KMS-11 (cell line): ENCODE measurements at regions not wholly inside any gene's neighbourhood (a gene's known extent, or its start where the extent isn't known, plus 50 kb on each side); places are given as distances from the start of the nearest gene placed in this dataset.

ENCODE experiments used
- H2AFZ ChIP-seq: fragments of 200-600 bp; sonication (generic); 2 replicates; pipeline ENCODE4 v1.6.1; 2016; ENCODE audit warnings: antibody characterized with exemption, mixed run types, low read depth
- H3K27ac ChIP-seq: fragments of 200-600 bp; sonication (generic); 2 replicates; pipeline ENCODE4 v1.6.1; 2016; ENCODE audit warnings: mild to moderate bottlenecking, mixed run types
- H3K27me3 ChIP-seq: fragments of 200-600 bp; sonication (generic); 2 replicates; pipeline ENCODE4 v1.6.1; 2017; ENCODE audit warnings: mild to moderate bottlenecking, low read depth, mixed run types, moderate library complexity; ENCODE audit not compliant: insufficient read depth
- H3K36me3 ChIP-seq: fragments of 200-600 bp; sonication (generic); 2 replicates; pipeline ENCODE4 v1.6.1; 2017; ENCODE audit warnings: mild to moderate bottlenecking, mixed run types; ENCODE audit not compliant: insufficient read depth
- H3K4me1 ChIP-seq: fragments of 200-600 bp; sonication (generic); 2 replicates; pipeline ENCODE4 v1.6.1; 2016; ENCODE audit warnings: mild to moderate bottlenecking, low read depth, mixed run types; ENCODE audit not compliant: poor library complexity, severe bottlenecking
- H3K4me2 ChIP-seq: fragments of 200-600 bp; sonication (generic); 2 replicates; pipeline ENCODE4 v1.7.0; 2016; ENCODE audit warnings: mild to moderate bottlenecking, mixed run types
- H3K4me3 ChIP-seq: fragments of 200-600 bp; sonication (generic); IDR thresholded peaks from 2 replicates; pipeline ENCODE4 v1.6.1; 2017; ENCODE audit warnings: low read depth, low read length, mixed read lengths; ENCODE audit not compliant: insufficient read depth
- H3K79me2 ChIP-seq: fragments of 200-600 bp; sonication (generic); 2 replicates; pipeline ENCODE4 v1.6.1; 2016; ENCODE audit warnings: low read depth, mixed run types; ENCODE audit not compliant: insufficient read depth
- H3K9ac ChIP-seq: fragments of 200-600 bp; sonication (generic); 2 replicates; pipeline ENCODE4 v1.6.1; 2016; ENCODE audit warnings: mild to moderate bottlenecking, mixed run types
- H4K20me1 ChIP-seq: fragments of 200-600 bp; sonication (generic); 2 replicates; pipeline ENCODE4 v1.6.1; 2016; ENCODE audit warnings: mild to moderate bottlenecking, mixed run types; ENCODE audit not compliant: insufficient read depth
- CTCF ChIP-seq: fragments of 200-600 bp; sonication (generic); conservative IDR thresholded peaks from 2 replicates; pipeline ENCODE4 v1.6.1; 2017; ENCODE audit warnings: low read depth, mild to moderate bottlenecking, antibody characterized with exemption, low read length, moderate library complexity, mixed read lengths

- H4K20me1 ChIP-seq = no peaks in the 10 kb centered on the region
- H3K79me2 ChIP-seq = no peaks in the 10 kb centered on the region; the same call in 1 of the 2 replicates
- no peaks in the 10 kb centered on the region for H3K36me3 ChIP-seq
- H2AFZ ChIP-seq = no peak overlapping the region
- no peak overlapping the region for H3K27ac ChIP-seq
- H3K4me1 ChIP-seq = no peaks in the 10 kb centered on the region
- no peak overlapping the region for H3K4me3 ChIP-seq
- H3K27me3 ChIP-seq = no peaks in the 10 kb centered on the region
- no peak overlapping the region for H3K4me2 ChIP-seq
- TF ChIP-seq CTCF = no peak
- H3K9ac ChIP-seq = no peak overlapping the region
These were observed 762.6 kb downstream of the BRINP1 start for GRCh38 chr9:118606668-118607067.

- no peaks in the 10 kb centered on the region; the same call in 1 of the 2 replicates for H3K79me2 ChIP-seq
These were observed 759.7 kb downstream of the BRINP1 start for GRCh38 chr9:118609355-118610044.

GRCh38 chr9:118612201-118612600 lies 757.0 kb downstream of the BRINP1 start:
- H4K20me1 ChIP-seq = no peaks in the 10 kb centered on the region
- H3K4me1 ChIP-seq = no peaks in the 10 kb centered on the region
- no peak overlapping the region for H2AFZ ChIP-seq
- H3K4me3 ChIP-seq = no peak overlapping the region
- H3K4me2 ChIP-seq = no peak overlapping the region
- no peaks in the 10 kb centered on the region for H3K79me2 ChIP-seq
- H3K27ac ChIP-seq = no peak overlapping the region
- H3K27me3 ChIP-seq = no peaks in the 10 kb centered on the region
- no peaks in the 10 kb centered on the region for H3K36me3 ChIP-seq
- TF ChIP-seq CTCF = no peak
- H3K9ac ChIP-seq = no peak overlapping the region

More at GRCh38 chr9:118609355-118610044, 759.7 kb downstream of the BRINP1 start:
- no peak overlapping the region for H3K27ac ChIP-seq
- no peak overlapping the region for H3K4me2 ChIP-seq
- no peaks in the 10 kb centered on the region for H3K4me1 ChIP-seq
- no peak overlapping the region for H3K4me3 ChIP-seq
- no peaks in the 10 kb centered on the region for H3K36me3 ChIP-seq
- H3K27me3 ChIP-seq = no peaks in the 10 kb centered on the region
- no peak overlapping the region for H3K9ac ChIP-seq
- no peak for TF ChIP-seq CTCF
- no peak overlapping the region; the same call in 1 of the 2 replicates for H2AFZ ChIP-seq
- H4K20me1 ChIP-seq = no peaks in the 10 kb centered on the region

GRCh38 chr9:118613996-118614395 lies 755.2 kb downstream of the BRINP1 start:
- Histone ChIP-seq H3K36me3 (no peaks in the 10 kb centered on the region), H3K4me3 (no peak overlapping the region), H2AFZ (no peak overlapping the region), H3K27me3 (no peaks in the 10 kb centered on the region), H3K4me1 (no peaks in the 10 kb centered on the region), H4K20me1 (no peaks in the 10 kb centered on the region), H3K27ac (no peak overlapping the region), H3K9ac (no peak overlapping the region), H3K79me2 (no peaks in the 10 kb centered on the region), H3K4me2 (no peak overlapping the region)
- no peak for TF ChIP-seq CTCF
